ENCODE measurements at regions not wholly inside any gene's neighbourhood (a gene's known extent, or its start where the extent isn't known, plus 50 kb on each side); places are given as distances from the start of the nearest gene placed in this dataset.

DNA sequence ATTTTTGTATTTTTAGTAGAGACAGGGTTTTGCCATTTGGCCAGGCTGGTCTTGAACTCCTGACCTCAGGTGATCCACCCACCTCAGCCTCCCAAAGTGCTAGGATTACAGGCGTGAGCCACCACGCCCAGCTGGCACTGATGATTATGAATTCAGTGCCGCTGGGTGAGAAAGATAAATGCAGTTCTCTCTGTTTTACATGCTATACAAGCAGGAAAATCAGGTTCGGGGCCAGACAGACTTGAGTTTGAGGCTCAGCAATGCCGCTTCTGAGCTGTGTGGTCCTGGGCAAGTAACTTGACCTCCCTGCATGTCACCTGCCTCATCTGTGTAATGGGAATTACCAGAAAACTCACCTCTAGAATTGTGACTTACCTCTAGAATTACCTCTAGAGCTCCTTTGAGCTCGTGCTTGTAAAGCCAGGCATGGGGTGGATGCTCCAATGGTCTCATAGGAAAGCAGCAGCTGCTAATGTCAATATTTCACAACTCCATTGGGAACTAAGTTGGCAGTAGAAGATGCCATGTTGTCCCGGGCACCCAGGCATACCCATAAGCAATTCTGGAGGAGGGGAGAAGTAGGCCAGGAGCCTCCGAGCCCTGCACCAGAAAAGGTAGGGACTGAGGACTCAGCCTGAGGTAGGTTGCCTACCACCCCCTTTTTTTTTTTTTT lies 119.8 kb upstream of the SLC25A33 start:
- H3K27me3 ChIP-seq (ENCODE audit: control insufficient read depth, insufficient read depth, low read length): no peaks in the 10 kb centered on the region
- H3K4me3 ChIP-seq (ENCODE audit: low read depth, low read length): no peak overlapping the region
- H3K36me3 ChIP-seq (ENCODE audit: control insufficient read depth, insufficient read depth, low read length): no peaks in the 10 kb centered on the region
- FAIRE-seq (no peak), DNase-seq (ENCODE audit: low read depth) (no peak)
- TF ChIP-seq, protein P1, sequence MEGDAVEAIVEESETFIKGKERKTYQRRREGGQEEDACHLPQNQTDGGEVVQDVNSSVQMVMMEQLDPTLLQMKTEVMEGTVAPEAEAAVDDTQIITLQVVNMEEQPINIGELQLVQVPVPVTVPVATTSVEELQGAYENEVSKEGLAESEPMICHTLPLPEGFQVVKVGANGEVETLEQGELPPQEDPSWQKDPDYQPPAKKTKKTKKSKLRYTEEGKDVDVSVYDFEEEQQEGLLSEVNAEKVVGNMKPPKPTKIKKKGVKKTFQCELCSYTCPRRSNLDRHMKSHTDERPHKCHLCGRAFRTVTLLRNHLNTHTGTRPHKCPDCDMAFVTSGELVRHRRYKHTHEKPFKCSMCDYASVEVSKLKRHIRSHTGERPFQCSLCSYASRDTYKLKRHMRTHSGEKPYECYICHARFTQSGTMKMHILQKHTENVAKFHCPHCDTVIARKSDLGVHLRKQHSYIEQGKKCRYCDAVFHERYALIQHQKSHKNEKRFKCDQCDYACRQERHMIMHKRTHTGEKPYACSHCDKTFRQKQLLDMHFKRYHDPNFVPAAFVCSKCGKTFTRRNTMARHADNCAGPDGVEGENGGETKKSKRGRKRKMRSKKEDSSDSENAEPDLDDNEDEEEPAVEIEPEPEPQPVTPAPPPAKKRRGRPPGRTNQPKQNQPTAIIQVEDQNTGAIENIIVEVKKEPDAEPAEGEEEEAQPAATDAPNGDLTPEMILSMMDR (IDR thresholded peaks at IDR 0.05; ENCODE audit: insufficient read depth, low read length, severe bottlenecking): no peak

DNA sequence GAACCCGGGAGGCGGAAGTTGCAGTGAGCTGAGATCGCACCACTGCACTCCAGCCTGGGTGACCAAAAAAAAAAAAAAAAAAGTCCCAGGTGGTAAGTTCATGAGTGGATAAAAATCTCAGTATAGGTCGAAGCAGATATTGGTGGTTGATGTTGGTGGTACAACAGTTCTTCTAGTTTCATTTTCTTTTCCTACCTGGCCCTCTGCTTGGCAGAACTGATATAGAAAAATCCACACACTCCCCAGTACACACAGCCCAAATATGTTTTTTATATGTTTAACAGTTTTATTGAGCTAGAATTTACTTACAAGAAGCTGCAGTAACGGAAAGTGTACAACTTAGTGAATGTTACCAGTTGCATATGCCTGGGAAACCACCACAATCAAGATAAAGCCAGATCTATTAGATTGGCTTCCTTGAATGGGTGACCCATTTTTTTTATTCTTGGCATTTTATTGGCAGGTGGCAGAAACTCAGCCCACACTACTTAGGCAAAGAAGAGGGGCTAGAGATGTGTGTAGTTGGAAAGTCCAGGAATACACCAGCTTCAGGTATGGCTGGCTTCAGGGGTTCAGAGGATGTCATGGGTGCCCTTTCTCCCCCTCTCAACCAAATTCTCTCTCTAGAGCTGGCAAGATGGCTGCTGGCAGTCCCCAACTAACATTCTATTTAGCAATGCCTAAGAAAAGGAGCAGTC lies 118.3 kb upstream of the SLC25A33 start:
- Histone ChIP-seq H3K36me3 (ENCODE audit: control insufficient read depth, insufficient read depth, low read length) (no peaks in the 10 kb centered on the region), H3K4me3 (ENCODE audit: low read depth, low read length) (no peak overlapping the region), H3K27me3 (ENCODE audit: control insufficient read depth, insufficient read depth, low read length) (no peaks in the 10 kb centered on the region)
- TF ChIP-seq, protein P1 (IDR thresholded peaks at IDR 0.05; ENCODE audit: insufficient read depth, low read length, severe bottlenecking): no peak
- FAIRE-seq: no peak
- no peak for DNase-seq (ENCODE audit: low read depth)

DNA sequence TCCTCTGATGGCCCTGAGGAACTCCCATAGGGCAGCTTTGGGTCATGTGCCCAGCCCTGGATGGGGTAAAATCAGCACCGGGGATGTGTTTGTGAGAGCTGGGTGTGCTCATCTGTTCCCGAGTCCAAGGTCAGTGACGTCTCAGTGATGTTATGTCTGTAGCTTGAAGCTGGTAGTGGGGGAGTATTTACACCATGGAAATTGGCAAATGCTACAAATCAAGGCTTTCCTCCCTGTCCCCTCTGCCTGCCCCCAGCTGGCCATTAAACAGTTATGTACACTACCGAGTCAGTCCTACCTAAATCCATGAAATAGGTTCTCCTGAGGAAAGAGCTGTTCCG lies 117.8 kb upstream of the SLC25A33 start:
- no peak for DNase-seq (ENCODE audit: low read depth)
- Histone ChIP-seq H3K4me3 (ENCODE audit: low read depth, low read length) (no peak overlapping the region), H3K36me3 (ENCODE audit: control insufficient read depth, insufficient read depth, low read length) (no peaks in the 10 kb centered on the region), H3K27me3 (ENCODE audit: control insufficient read depth, insufficient read depth, low read length) (no peaks in the 10 kb centered on the region)
- no peak for FAIRE-seq
- TF ChIP-seq, protein P1 (IDR thresholded peaks at IDR 0.05; ENCODE audit: insufficient read depth, low read length, severe bottlenecking): no peak

DNA sequence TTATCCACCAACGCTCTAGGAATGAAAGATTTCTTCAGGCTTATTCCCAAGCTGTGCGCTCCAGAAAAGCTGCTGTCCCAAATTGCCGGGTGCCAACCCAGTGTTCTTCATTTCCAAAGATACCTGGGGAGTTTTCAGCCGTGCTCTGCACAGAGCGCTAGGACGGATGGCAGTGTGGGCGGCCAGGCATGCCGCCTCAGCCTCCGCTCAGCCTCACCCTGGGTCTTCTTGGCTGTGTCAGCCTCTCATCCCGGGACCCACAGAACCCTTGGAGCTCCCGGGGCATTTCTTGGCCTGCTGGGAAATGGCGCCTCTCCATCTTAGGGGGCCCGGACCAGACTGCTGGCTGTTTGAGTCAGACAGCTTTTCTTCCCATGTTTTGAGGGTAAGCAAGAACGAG lies 116.9 kb upstream of the SLC25A33 start:
- TF ChIP-seq, protein P1 (IDR thresholded peaks at IDR 0.05; ENCODE audit: insufficient read depth, low read length, severe bottlenecking): no peak
- FAIRE-seq (no peak), DNase-seq (ENCODE audit: low read depth) (no peak)
- H3K27me3 ChIP-seq (ENCODE audit: control insufficient read depth, insufficient read depth, low read length): no peaks in the 10 kb centered on the region
- H3K36me3 ChIP-seq (ENCODE audit: control insufficient read depth, insufficient read depth, low read length): no peaks in the 10 kb centered on the region
- no peak overlapping the region for H3K4me3 ChIP-seq (ENCODE audit: low read depth, low read length)

GRCh38 chr1:9422911-9423505 lies 116.3 kb upstream of the SLC25A33 start:
- no peak for DNase-seq (ENCODE audit: low read depth)
- TF ChIP-seq, protein P1 (IDR thresholded peaks at IDR 0.05; ENCODE audit: insufficient read depth, low read length, severe bottlenecking): no peak
- Histone ChIP-seq H3K27me3 (ENCODE audit: control insufficient read depth, insufficient read depth, low read length) (no peaks in the 10 kb centered on the region), H3K4me3 (ENCODE audit: low read depth, low read length) (no peak overlapping the region), H3K36me3 (ENCODE audit: control insufficient read depth, insufficient read depth, low read length) (no peaks in the 10 kb centered on the region)
- no peak for FAIRE-seq
